ENCODE measurements at regions not wholly inside any gene's neighbourhood (a gene's known extent, or its start where the extent isn't known, plus 50 kb on each side); places are given as distances from the start of the nearest gene placed in this dataset.

- DNase-seq (no peak), FAIRE-seq (no peak), ATAC-seq (no peak)
- Histone ChIP-seq H3K4me1 (no peaks in the 10 kb centered on the region), H3K9me3 (no peaks in the 10 kb centered on the region), H3K27ac (no peak overlapping the region), H3K4me3 (no peak overlapping the region), H3K27me3 (no peaks in the 10 kb centered on the region), H3K36me3 (no peaks in the 10 kb centered on the region)
- 53 to 70% methylated on average over 2 of the region's 2 CpGs for WGBS, 2 donors
- no peak for TF ChIP-seq CTCF (IDR thresholded peaks at IDR 0.05)
- intact Hi-C loops (cut with DNase I), result no loop called here
These were observed 100.1 kb upstream of the ERBB4 start for GRCh38 chr2:212638694-212639093.

GRCh38 chr2:212628586-212628985 is 90.0 kb upstream of the ERBB4 start:
- no peak for FAIRE-seq
- Histone ChIP-seq H3K4me1 (no peaks in the 10 kb centered on the region), H3K27ac (no peak overlapping the region), H3K4me3 (no peak overlapping the region), H3K27me3 (no peaks in the 10 kb centered on the region), H3K36me3 (no peaks in the 10 kb centered on the region), H3K9me3 (no peaks in the 10 kb centered on the region)
- intact Hi-C loops (cut with DNase I), result no loop called here
- DNase-seq, result no peak
- no peak for ATAC-seq
- WGBS, 2 donors, result 54 to 65% methylated on average over 1 of the region's 1 CpG
- no peak for TF ChIP-seq CTCF (IDR thresholded peaks at IDR 0.05)

- 81 to 85% methylated on average over 5 of the region's 5 CpGs for WGBS, 2 donors
- H3K36me3 ChIP-seq, result no peaks in the 10 kb centered on the region
- no peak overlapping the region for H3K4me3 ChIP-seq
- no peak overlapping the region for H3K27ac ChIP-seq
- no peak for TF ChIP-seq CTCF (IDR thresholded peaks at IDR 0.05)
- FAIRE-seq, result no peak
- DNase-seq, result no peak
- intact Hi-C loops (cut with DNase I), result no loop called here
- H3K27me3 ChIP-seq, result no peaks in the 10 kb centered on the region
- no peaks in the 10 kb centered on the region for H3K4me1 ChIP-seq
- no peaks in the 10 kb centered on the region for H3K9me3 ChIP-seq
- no peak for ATAC-seq
These were observed 87.8 kb upstream of the ERBB4 start for GRCh38 chr2:212626371-212626918.

- no peak for DNase-seq
- no peak for FAIRE-seq
- Histone ChIP-seq H3K4me3 (no peak overlapping the region), H3K36me3 (no peaks in the 10 kb centered on the region), H3K4me1 (no peaks in the 10 kb centered on the region), H3K27ac (no peak overlapping the region), H3K9me3 (no peaks in the 10 kb centered on the region), H3K27me3 (no peaks in the 10 kb centered on the region)
- no peak for ATAC-seq
- intact Hi-C loops (cut with DNase I), result no loop called here
- 86 to 87% methylated on average over 1 of the region's 1 CpG for WGBS, 2 donors
- no peak for TF ChIP-seq CTCF (IDR thresholded peaks at IDR 0.05)
These were observed 81.4 kb upstream of the ERBB4 start for GRCh38 chr2:212619954-212620353.

- Histone ChIP-seq H3K27ac (no peak overlapping the region), H3K9me3 (no peaks in the 10 kb centered on the region), H3K27me3 (no peaks in the 10 kb centered on the region), H3K4me1 (no peaks in the 10 kb centered on the region), H3K4me3 (no peak overlapping the region), H3K36me3 (no peaks in the 10 kb centered on the region)
- 61 to 72% methylated on average over 2 of the region's 2 CpGs for WGBS, 2 donors
- intact Hi-C loops (cut with DNase I), result no loop called here
- no peak for TF ChIP-seq CTCF (IDR thresholded peaks at IDR 0.05)
- DNase-seq (no peak), ATAC-seq (no peak), FAIRE-seq (no peak)
These were observed 80.0 kb upstream of the ERBB4 start for GRCh38 chr2:212618636-212619035.
